Heart right ventricle (tissue), 16 donors: ENCODE measurements at regions not wholly inside any gene's neighbourhood (a gene's known extent, or its start where the extent isn't known, plus 50 kb on each side); places are given as distances from the start of the nearest gene placed in this dataset.
"Not testable (repeated sequence)": the region's sequence is repeated elsewhere in the genome, so short reads cannot be mapped to it uniquely, and the experiment has no call there.

Source experiments
- ATAC-seq, 8 donors: fragments of 200-7000 bp; cut with Tn5 transposase; one replicate each; pipeline ENCODE4 v1.9.1; 2020; ENCODE audit warnings: mild to moderate bottlenecking in 8 of 8, moderate library complexity in 8 of 8, moderate number of reproducible peaks in 1 of 8
- DNase-seq, 2 donors: peaks; one replicate each; pipeline ENCODE4 v3.0.0-alpha.2; 2020
- H3K27ac ChIP-seq, 10 donors: fragments of 200-600 bp; sonication (generic) in 2 of 10; one replicate each; pipeline versions ENCODE4 v1.5.0 to v1.8.0; 2020 to 2022; ENCODE audit warnings: mild to moderate bottlenecking in 3 of 10
- H3K27me3 ChIP-seq, 7 donors: fragments of 200-600 bp; one replicate each; pipeline ENCODE4 v1.8.0; 2021 to 2022; ENCODE audit warnings: mild to moderate bottlenecking in 2 of 7
- H3K36me3 ChIP-seq, 9 donors: fragments of 200-600 bp; sonication (generic) in 1 of 9; one replicate each; pipeline versions ENCODE4 v1.5.0 to v1.8.0; 2020 to 2022; ENCODE audit warnings: mild to moderate bottlenecking in 2 of 9
- H3K4me1 ChIP-seq, 9 donors: fragments of 200-600 bp; sonication (generic) in 1 of 9; one replicate each; pipeline versions ENCODE4 v1.5.0 to v1.8.0; 2020 to 2022; ENCODE audit warnings: mild to moderate bottlenecking in 4 of 9
- H3K4me3 ChIP-seq, 10 donors: fragments of 200-600 bp; sonication (generic) in 2 of 10; one replicate each; pipeline versions ENCODE4 v1.5.0 to v1.8.0; 2020 to 2022; ENCODE audit warnings: mild to moderate bottlenecking in 7 of 10, moderate library complexity in 2 of 10
- H3K9me3 ChIP-seq, 11 donors: fragments of 200-600 bp in 10 of 11; sonication (generic) in 2 of 11; one replicate each; pipeline versions ENCODE4 v1.5.0 to v1.8.0; 2013 to 2022; ENCODE audit warnings: mild to moderate bottlenecking in 2 of 11, control low read depth in 1 of 11, moderate library complexity in 1 of 11
- WGBS, 2 donors: extraction: QIAGEN DNeasy Blood & Tissue Kit; methylation state at CpG; one replicate each; pipeline ENCODE4 v1.1.7; 2013; ENCODE audit warnings: inconsistent platforms in 1 of 2; 5-methylcytosine and 5-hydroxymethylcytosine counted together
- intact Hi-C, 10 donors: fragments of 100-400 bp; cut with DNase I; formaldehyde crosslinking; loops; one replicate each; pipeline versions ENCODE4 v1.11.1 to v1.14.2; 2022
- TF ChIP-seq, protein P1 (sequence below), 9 donors: fragments of 200-600 bp; sonication (generic) in 2 of 9; IDR thresholded peaks; one replicate each; pipeline versions ENCODE4 v1.5.0 to v1.8.0; 2021 to 2022; ENCODE audit warnings: antibody characterized with exemption in 9 of 9, mild to moderate bottlenecking in 5 of 9, moderate library complexity in 1 of 9
- donor health status: Arrhythmogenic right ventricular cardiomyopathy.
- donor health status: ischemic (EF 13 %, LVEDD 7.1; RV severe dilation, severe dysfunction).
- donor health status: healthy with polysubstance abuse.
- donor health status: DM: no; HTN: yes; CAD: no.
- donor health status: DM: no; HTN: no; CAD: no.
- donor health status: ischemic (EF 25% LVEDD 6.9; RV normal size, moderate dysfunction).
- donor health status: ischemic (EF 25% LVEDD 5.7; RV mildly dilated, moderate dysfunction).
- donor health status: healthy.
- donor health status: DM: yes; HTN: yes; CAD: no.
- donor health status: Ischemic cardiomyopathy.
- donor health status: ischemic (EF 35%, LVEDD 5.7; RV mildly dilated, moderate dysfunction).
- donor health status: nonischemic (EF 11% LVEDD 7.7; RV severe dilation, severe dysfunction).
- donor health status: DM: yes; HTN: yes; CAD: no.
- donor health status: PGD.
- donor health status: ischemic (EF 29% LVEDD 5.4; RV normal size, mild dysfunction).
- donor health status: nonischemic (EF 23%, LVEDD 6.1; RV moderate dilation, normal function).

DNA sequence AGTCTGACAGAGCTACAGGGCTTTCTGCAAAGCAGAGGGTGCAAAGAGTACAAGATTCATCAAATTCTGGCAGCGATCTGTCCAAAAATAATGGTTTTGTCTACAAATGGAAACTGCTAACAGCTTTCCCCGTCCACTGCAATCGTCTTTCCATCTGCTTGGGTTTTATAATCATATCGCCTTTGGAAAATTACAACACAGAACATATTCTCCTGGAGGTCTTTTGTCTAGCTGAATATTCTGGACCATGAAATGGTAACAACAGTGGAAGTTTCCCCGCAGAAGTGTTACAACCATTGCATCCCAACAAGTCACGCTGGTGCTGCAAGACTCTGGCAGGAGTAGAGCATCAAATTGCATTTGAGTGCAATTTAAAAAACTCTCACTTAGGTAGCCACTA lies 101.2 kb upstream of the BOD1L1 start:
- H3K27ac ChIP-seq = no peak overlapping the region
- no peaks in the 10 kb centered on the region for H3K4me1 ChIP-seq
- no peaks in the 10 kb centered on the region for H3K36me3 ChIP-seq
- intact Hi-C loops = no loop called here
- H3K4me3 ChIP-seq = no peak overlapping the region
- no peak for DNase-seq
- no peak for ATAC-seq
- WGBS, 2 donors = 83 to 87% methylated on average over 6 of the region's 6 CpGs
- TF ChIP-seq, protein P1, sequence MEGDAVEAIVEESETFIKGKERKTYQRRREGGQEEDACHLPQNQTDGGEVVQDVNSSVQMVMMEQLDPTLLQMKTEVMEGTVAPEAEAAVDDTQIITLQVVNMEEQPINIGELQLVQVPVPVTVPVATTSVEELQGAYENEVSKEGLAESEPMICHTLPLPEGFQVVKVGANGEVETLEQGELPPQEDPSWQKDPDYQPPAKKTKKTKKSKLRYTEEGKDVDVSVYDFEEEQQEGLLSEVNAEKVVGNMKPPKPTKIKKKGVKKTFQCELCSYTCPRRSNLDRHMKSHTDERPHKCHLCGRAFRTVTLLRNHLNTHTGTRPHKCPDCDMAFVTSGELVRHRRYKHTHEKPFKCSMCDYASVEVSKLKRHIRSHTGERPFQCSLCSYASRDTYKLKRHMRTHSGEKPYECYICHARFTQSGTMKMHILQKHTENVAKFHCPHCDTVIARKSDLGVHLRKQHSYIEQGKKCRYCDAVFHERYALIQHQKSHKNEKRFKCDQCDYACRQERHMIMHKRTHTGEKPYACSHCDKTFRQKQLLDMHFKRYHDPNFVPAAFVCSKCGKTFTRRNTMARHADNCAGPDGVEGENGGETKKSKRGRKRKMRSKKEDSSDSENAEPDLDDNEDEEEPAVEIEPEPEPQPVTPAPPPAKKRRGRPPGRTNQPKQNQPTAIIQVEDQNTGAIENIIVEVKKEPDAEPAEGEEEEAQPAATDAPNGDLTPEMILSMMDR (IDR thresholded peaks at IDR 0.05) = no peak
- H3K9me3 ChIP-seq = no peaks in the 10 kb centered on the region
- H3K27me3 ChIP-seq = no peaks in the 10 kb centered on the region

DNA sequence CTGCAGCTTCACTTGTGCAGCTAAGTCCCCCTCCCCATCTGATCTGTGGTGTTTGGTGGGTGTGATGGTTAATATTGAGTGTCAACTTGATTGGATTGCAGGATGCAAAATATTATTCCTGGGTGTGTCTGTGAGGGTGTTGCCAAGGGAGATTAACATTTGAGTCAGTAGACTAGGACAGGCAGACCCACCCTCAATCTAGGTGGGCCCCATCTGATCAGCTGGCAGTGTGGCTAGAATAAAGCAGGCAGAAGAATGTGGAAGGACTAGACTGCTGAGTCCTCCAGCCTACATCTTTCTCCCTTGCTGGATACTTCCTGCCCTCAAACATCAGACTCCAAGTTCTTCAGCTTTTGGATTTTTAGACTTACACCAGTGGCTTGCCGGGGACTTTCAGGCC lies 103.5 kb upstream of the BOD1L1 start:
- H3K36me3 ChIP-seq = no peaks in the 10 kb centered on the region
- H3K27ac ChIP-seq = no peak overlapping the region
- no peak overlapping the region for H3K4me3 ChIP-seq
- 91 to 100% methylated on average over 1 of the region's 1 CpG for WGBS, 2 donors
- no peaks in the 10 kb centered on the region for H3K9me3 ChIP-seq
- intact Hi-C loops = no loop called here
- TF ChIP-seq, protein P1 (IDR thresholded peaks at IDR 0.05) = no peak
- no peaks in the 10 kb centered on the region for H3K4me1 ChIP-seq
- no peak for DNase-seq
- no peaks in the 10 kb centered on the region for H3K27me3 ChIP-seq
- no peak for ATAC-seq

DNA sequence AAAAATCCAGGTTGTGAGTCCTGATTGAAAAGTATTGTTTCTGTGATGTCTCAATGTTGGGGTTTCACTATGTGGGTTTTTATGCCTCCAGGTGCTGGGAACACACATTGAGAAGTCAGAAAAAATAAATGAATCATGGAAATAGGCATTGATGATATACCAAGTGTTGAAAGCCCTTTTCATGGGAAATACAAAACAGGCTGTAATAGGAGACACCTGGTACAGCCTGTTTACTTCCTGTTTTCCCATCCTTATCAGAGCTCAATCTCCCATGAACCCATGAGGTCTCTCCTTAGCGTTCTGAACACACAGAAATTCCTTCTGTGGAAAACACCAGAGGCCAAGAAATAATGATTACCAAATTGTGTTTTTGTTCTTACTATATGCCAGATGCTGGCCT lies 106.3 kb upstream of the BOD1L1 start:
- intact Hi-C loops = no loop called here
- Histone ChIP-seq H3K4me3 (no peak overlapping the region), H3K36me3 (no peaks in the 10 kb centered on the region), H3K4me1 (no peaks in the 10 kb centered on the region), H3K27ac (no peak overlapping the region), H3K27me3 (no peaks in the 10 kb centered on the region), H3K9me3 (no peaks in the 10 kb centered on the region)
- WGBS, 2 donors = 30 to 62% methylated on average over 1 of the region's 1 CpG
- ATAC-seq (no peak), DNase-seq (no peak)
- TF ChIP-seq, protein P1 (IDR thresholded peaks at IDR 0.05) = no peak

DNA sequence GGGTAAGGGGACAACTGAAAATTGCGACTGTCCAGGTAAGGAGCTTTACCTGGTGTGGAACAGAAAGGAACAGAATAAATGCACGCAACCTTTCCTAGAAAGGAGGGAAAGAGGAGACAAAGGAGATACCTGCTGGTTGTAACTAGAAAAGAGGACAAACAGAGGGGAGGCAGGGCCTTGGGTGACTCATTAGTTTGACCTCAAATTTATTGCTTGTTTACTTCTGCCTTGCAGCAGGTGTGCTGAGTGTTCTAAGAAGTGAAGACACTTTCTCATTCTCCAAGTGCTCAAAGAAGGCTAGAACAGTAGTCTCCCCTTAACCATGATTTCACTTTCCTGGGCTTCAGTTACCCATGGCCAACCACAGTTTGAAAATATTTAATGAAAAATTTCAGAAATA lies 123.1 kb upstream of the BOD1L1 start:
- Histone ChIP-seq H3K27me3 (no peaks in the 10 kb centered on the region), H3K9me3 (peaks cover 0 to 3% (median 0%) of the 10 kb centered on the region in 11 donors), H3K4me1 (no peaks in the 10 kb centered on the region), H3K36me3 (no peaks in the 10 kb centered on the region), H3K27ac (no peak overlapping the region), H3K4me3 (no peak overlapping the region)
- no peak for DNase-seq
- ATAC-seq = no peak
- TF ChIP-seq, protein P1 (IDR thresholded peaks at IDR 0.05) = no peak
- 49 to 88% methylated on average over 2 of the region's 2 CpGs for WGBS, 2 donors
- intact Hi-C loops = loop anchor here in 1 of 10 donors (5.0 kb wide), 1 partner anchor 77 kb away; no protein-coding TSS in a partner anchor

GRCh38 chr4:13761581-13761980 lies 134.1 kb upstream of the BOD1L1 start:
- H3K4me1 ChIP-seq, DNase-seq, ATAC-seq, H3K27me3 ChIP-seq, intact Hi-C loops, H3K27ac ChIP-seq, H3K36me3 ChIP-seq, H3K4me3 ChIP-seq: not testable (repeated sequence)
- peaks cover 0 to 18% (median 4%) of the 10 kb centered on the region in 11 donors for H3K9me3 ChIP-seq
- whole genome bisulfite sequencing, 2 donors = 91 to 95% methylated on average over 25 of the region's 25 CpGs
